Heart right ventricle (tissue), 16 donors: ENCODE measurements at regions not wholly inside any gene's neighbourhood (a gene's known extent, or its start where the extent isn't known, plus 50 kb on each side); places are given as distances from the start of the nearest gene placed in this dataset.
A peak's percentile ranks its signal among the peaks of the same experiment; 100 is the strongest.

Source experiments
- ATAC-seq, 8 donors: fragments of 200-7000 bp; cut with Tn5 transposase; one replicate each; pipeline ENCODE4 v1.9.1; 2020; ENCODE audit warnings: mild to moderate bottlenecking in 8 of 8, moderate library complexity in 8 of 8, moderate number of reproducible peaks in 1 of 8
- DNase-seq, 2 donors: peaks; one replicate each; pipeline ENCODE4 v3.0.0-alpha.2; 2020
- H3K27ac ChIP-seq, 10 donors: fragments of 200-600 bp; sonication (generic) in 2 of 10; one replicate each; pipeline versions ENCODE4 v1.5.0 to v1.8.0; 2020 to 2022; ENCODE audit warnings: mild to moderate bottlenecking in 3 of 10
- H3K27me3 ChIP-seq, 7 donors: fragments of 200-600 bp; one replicate each; pipeline ENCODE4 v1.8.0; 2021 to 2022; ENCODE audit warnings: mild to moderate bottlenecking in 2 of 7
- H3K36me3 ChIP-seq, 9 donors: fragments of 200-600 bp; sonication (generic) in 1 of 9; one replicate each; pipeline versions ENCODE4 v1.5.0 to v1.8.0; 2020 to 2022; ENCODE audit warnings: mild to moderate bottlenecking in 2 of 9
- H3K4me1 ChIP-seq, 9 donors: fragments of 200-600 bp; sonication (generic) in 1 of 9; one replicate each; pipeline versions ENCODE4 v1.5.0 to v1.8.0; 2020 to 2022; ENCODE audit warnings: mild to moderate bottlenecking in 4 of 9
- H3K4me3 ChIP-seq, 10 donors: fragments of 200-600 bp; sonication (generic) in 2 of 10; one replicate each; pipeline versions ENCODE4 v1.5.0 to v1.8.0; 2020 to 2022; ENCODE audit warnings: mild to moderate bottlenecking in 7 of 10, moderate library complexity in 2 of 10
- H3K9me3 ChIP-seq, 11 donors: fragments of 200-600 bp in 10 of 11; sonication (generic) in 2 of 11; one replicate each; pipeline versions ENCODE4 v1.5.0 to v1.8.0; 2013 to 2022; ENCODE audit warnings: mild to moderate bottlenecking in 2 of 11, control low read depth in 1 of 11, moderate library complexity in 1 of 11
- CTCF ChIP-seq, 9 donors: fragments of 200-600 bp; sonication (generic) in 2 of 9; IDR thresholded peaks; one replicate each; pipeline versions ENCODE4 v1.5.0 to v1.8.0; 2021 to 2022; ENCODE audit warnings: antibody characterized with exemption in 9 of 9, mild to moderate bottlenecking in 5 of 9, moderate library complexity in 1 of 9
- WGBS, 2 donors: extraction: QIAGEN DNeasy Blood & Tissue Kit; methylation state at CpG; one replicate each; pipeline ENCODE4 v1.1.7; 2013; ENCODE audit warnings: inconsistent platforms in 1 of 2; 5-methylcytosine and 5-hydroxymethylcytosine counted together
- intact Hi-C, 10 donors: fragments of 100-400 bp; cut with DNase I; formaldehyde crosslinking; loops; one replicate each; pipeline versions ENCODE4 v1.11.1 to v1.14.2; 2022
- donor health status: Arrhythmogenic right ventricular cardiomyopathy.
- donor health status: ischemic (EF 13 %, LVEDD 7.1; RV severe dilation, severe dysfunction).
- donor health status: healthy with polysubstance abuse.
- donor health status: DM: no; HTN: yes; CAD: no.
- donor health status: DM: no; HTN: no; CAD: no.
- donor health status: ischemic (EF 25% LVEDD 6.9; RV normal size, moderate dysfunction).
- donor health status: ischemic (EF 25% LVEDD 5.7; RV mildly dilated, moderate dysfunction).
- donor health status: healthy.
- donor health status: DM: yes; HTN: yes; CAD: no.
- donor health status: Ischemic cardiomyopathy.
- donor health status: ischemic (EF 35%, LVEDD 5.7; RV mildly dilated, moderate dysfunction).
- donor health status: nonischemic (EF 11% LVEDD 7.7; RV severe dilation, severe dysfunction).
- donor health status: DM: yes; HTN: yes; CAD: no.
- donor health status: PGD.
- donor health status: ischemic (EF 29% LVEDD 5.4; RV normal size, mild dysfunction).
- donor health status: nonischemic (EF 23%, LVEDD 6.1; RV moderate dilation, normal function).

DNA sequence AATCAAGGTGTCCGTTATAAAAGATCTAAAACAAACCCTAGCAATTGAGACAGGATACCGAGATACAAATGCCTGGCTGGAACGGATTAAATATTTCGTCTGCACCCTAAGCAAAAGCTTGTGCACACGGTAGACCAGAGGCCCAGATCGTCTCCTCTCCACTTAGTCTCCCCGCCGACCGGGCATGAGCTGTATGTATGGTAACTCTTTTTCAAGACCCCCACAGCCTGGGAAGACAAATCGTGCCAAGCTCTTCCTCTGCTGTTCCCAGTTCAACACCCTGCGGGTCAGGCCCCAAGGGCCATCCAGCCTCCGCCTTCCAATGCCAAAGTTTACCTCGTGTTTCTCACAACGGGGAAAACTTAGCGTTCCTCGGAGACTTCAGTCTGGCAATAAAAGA lies 285.7 kb upstream of the GALNT17 start:
- Histone ChIP-seq H3K27ac (no peak overlapping the region), H3K4me1 (no peaks in the 10 kb centered on the region), H3K36me3 (no peaks in the 10 kb centered on the region), H3K9me3 (peaks cover 0 to 31% (median 6%) of the 10 kb centered on the region in 11 donors), H3K4me3 (no peak overlapping the region), H3K27me3 (no peaks in the 10 kb centered on the region)
- WGBS, 2 donors: 89% methylated on average over 16 of the region's 16 CpGs
- intact Hi-C loops: no loop called here
- ATAC-seq: no peak
- no peak for DNase-seq
- TF ChIP-seq CTCF (IDR thresholded peaks at IDR 0.05): no peak

DNA sequence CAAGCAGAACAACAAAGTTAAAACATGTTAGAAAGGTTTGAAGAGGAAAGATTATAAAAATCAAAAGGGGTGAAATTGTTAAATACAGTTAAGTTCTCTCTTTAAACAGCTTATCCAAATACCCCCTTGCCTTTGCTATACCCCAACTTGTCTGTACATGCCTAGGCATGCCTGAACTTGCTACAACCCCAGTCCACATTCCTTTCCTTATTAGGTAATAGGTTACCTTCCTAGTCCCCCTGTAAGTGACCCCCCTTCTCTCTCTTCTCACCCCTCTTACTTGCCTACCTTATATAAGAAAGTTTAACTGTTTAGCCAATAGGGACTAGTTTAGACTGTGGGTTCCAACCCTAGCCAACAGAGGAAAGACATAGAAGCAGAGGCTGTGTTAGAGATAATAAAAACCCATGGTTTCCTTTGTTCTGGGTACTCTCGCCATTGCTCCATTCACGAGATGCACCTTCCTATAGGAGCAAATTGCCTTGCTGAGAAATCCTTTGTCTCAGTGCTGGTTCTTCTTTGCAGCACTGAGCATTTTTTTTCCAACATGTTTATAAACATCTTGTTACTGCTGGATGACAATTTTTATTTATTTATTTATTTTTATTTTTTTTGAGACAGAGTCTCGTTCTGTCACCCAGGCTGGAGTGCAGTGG lies 282.2 kb upstream of the GALNT17 start:
- Histone ChIP-seq H3K27ac (no peak overlapping the region), H3K36me3 (no peaks in the 10 kb centered on the region), H3K27me3 (no peaks in the 10 kb centered on the region), H3K9me3 (peaks cover 0 to 18% (median 0%) of the 10 kb centered on the region in 11 donors), H3K4me3 (no peak overlapping the region), H3K4me1 (no peaks in the 10 kb centered on the region)
- DNase-seq: no peak
- ATAC-seq: no peak
- WGBS, 2 donors: 91 to 93% methylated on average over 3 of the region's 3 CpGs
- TF ChIP-seq CTCF (IDR thresholded peaks at IDR 0.05): no peak
- intact Hi-C loops: loop anchor here in 2 of 10 donors (10.0 kb wide), 1 partner anchor 665 kb away; no protein-coding TSS in a partner anchor

GRCh38 chr7:70855373-70855772 lies 276.6 kb upstream of the GALNT17 start:
- H3K27ac ChIP-seq: no peak overlapping the region
- H3K4me1 ChIP-seq: no peaks in the 10 kb centered on the region
- H3K27me3 ChIP-seq: peaks cover 0 to 12% (median 0%) of the 10 kb centered on the region in 7 donors
- no peaks in the 10 kb centered on the region for H3K36me3 ChIP-seq
- 67 to 73% methylated on average over 1 of the region's 1 CpG for WGBS, 2 donors
- TF ChIP-seq CTCF (IDR thresholded peaks at IDR 0.05): no peak
- ATAC-seq: no peak
- H3K9me3 ChIP-seq: peaks cover 0 to 2% (median 0%) of the 10 kb centered on the region in 11 donors
- intact Hi-C loops: loop anchor here in 4 of 10 donors (5.0 to 10.0 kb wide), 3 partner anchors 659 to 882 kb away; no protein-coding TSS in a partner anchor
- H3K4me3 ChIP-seq: no peak overlapping the region
- DNase-seq: no peak

DNA sequence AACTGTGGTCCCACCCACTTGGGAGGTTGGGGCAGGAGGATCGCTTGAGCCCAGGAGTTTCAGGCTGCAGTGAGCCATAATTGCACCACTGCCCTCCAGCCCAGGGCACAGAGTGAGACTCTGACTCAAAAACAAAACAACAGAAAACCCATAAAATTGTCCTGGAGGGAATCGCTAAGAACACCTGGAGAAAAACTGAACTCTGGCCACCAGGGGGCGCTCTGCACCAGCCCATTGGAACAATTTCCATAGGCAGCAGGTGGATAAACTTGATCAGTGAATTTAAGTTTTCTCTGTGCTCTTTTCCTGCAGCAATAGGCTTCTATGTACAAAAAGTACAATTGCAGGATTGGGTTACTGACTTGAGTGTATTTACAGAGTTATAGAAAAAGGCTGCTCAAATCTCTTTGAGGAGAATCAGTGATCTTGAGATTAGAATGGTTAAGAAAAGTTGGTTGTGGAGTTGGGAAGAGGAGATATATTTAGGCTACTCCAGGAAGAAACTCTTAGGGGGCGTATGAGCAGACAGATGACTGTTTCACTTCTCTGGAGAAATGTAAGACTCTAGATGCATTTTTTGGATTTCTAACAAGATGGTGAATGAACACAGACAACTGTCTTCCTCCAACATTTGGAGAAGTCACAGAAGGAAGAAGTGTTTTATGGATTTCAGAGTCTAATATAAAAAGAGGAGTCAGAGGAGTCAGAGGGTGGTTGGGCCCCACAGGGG lies 274.9 kb upstream of the GALNT17 start:
- peak; percentile 80 to 97 (median 89) for TF ChIP-seq CTCF (IDR thresholded peaks at IDR 0.05)
- peak; percentile 46 to 65 for DNase-seq
- no peaks in the 10 kb centered on the region for H3K4me1 ChIP-seq
- ATAC-seq: no peak
- no peaks in the 10 kb centered on the region for H3K36me3 ChIP-seq
- no peak overlapping the region for H3K4me3 ChIP-seq
- H3K27ac ChIP-seq: no peak overlapping the region
- H3K27me3 ChIP-seq: peaks cover 0 to 12% (median 0%) of the 10 kb centered on the region in 7 donors
- 9% methylated on average over 4 of the region's 4 CpGs for WGBS, 2 donors
- peaks cover 0 to 12% (median 0%) of the 10 kb centered on the region in 11 donors for H3K9me3 ChIP-seq
- intact Hi-C loops: loop anchor here in 9 of 10 donors (1.0 to 10.0 kb wide), 6 partner anchors 658 to 880 kb away; no protein-coding TSS in a partner anchor
